ENCODE measurements at regions not wholly inside any gene's neighbourhood (a gene's known extent, or its start where the extent isn't known, plus 50 kb on each side); places are given as distances from the start of the nearest gene placed in this dataset.

DNA sequence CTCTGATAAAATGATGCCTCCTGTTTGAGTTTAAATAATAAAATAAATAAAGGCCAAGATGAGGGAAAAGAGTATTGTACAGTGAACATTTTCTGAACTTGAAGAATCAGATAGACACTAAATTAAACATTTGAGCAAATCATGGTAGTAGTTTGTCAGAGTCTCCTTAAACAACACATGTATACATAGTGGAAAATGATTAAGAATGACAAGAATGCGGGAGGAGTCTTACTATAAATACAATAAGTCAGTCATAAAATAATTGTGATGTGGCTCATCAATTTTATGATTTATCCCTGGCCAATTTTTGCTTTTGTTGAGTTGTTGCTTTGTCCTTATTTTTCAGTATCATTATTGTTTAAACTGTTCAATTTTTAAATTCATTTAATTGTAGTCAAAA is 158.0 kb upstream of the TMC3 start:
- Mint-ChIP-seq H3K4me1 (ENCODE audit: low read depth, unreplicated experiment) (no peaks in the 10 kb centered on the region), H3K27ac (ENCODE audit: unreplicated experiment) (no peak overlapping the region), H3K9me3 (ENCODE audit: unreplicated experiment) (no peaks in the 10 kb centered on the region), H3K4me3 (ENCODE audit: unreplicated experiment) (no peak overlapping the region), H3K27me3 (ENCODE audit: insufficient read depth, unreplicated experiment) (peaks cover 19% of the 10 kb centered on the region), H3K36me3 (ENCODE audit: insufficient read depth, unreplicated experiment) (no peaks in the 10 kb centered on the region)
- TF ChIP-seq, protein P1, sequence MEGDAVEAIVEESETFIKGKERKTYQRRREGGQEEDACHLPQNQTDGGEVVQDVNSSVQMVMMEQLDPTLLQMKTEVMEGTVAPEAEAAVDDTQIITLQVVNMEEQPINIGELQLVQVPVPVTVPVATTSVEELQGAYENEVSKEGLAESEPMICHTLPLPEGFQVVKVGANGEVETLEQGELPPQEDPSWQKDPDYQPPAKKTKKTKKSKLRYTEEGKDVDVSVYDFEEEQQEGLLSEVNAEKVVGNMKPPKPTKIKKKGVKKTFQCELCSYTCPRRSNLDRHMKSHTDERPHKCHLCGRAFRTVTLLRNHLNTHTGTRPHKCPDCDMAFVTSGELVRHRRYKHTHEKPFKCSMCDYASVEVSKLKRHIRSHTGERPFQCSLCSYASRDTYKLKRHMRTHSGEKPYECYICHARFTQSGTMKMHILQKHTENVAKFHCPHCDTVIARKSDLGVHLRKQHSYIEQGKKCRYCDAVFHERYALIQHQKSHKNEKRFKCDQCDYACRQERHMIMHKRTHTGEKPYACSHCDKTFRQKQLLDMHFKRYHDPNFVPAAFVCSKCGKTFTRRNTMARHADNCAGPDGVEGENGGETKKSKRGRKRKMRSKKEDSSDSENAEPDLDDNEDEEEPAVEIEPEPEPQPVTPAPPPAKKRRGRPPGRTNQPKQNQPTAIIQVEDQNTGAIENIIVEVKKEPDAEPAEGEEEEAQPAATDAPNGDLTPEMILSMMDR (IDR thresholded peaks at IDR 0.05; ENCODE audit: insufficient read depth in 1 of 2, low read depth in 1 of 2, low read length in 1 of 2, severe bottlenecking in 1 of 2, unreplicated experiment in 1 of 2): no peak
- H3K27me3 ChIP-seq (replicated peaks; ENCODE audit: control insufficient read depth, insufficient read depth, low read length): no peaks in the 10 kb centered on the region
- no peaks in the 10 kb centered on the region for H3K36me3 ChIP-seq (ENCODE audit: control insufficient read depth, insufficient read depth, low read length)
- BruUV-seq (replicated peaks): no TSS peak
- no peak for DNase-seq
- CTCF ChIA-PET: no interaction called here
- POLR2A ChIA-PET: no interaction called here
- H3K4me3 ChIP-seq (ENCODE audit: low read depth, low read length): no peak overlapping the region
- intact Hi-C loops (cut with micrococcal nuclease; ENCODE audit: unreplicated experiment): no loop called here
- no peaks in the 10 kb centered on the region for H3K9me3 ChIP-seq
- H3K4me1 ChIP-seq: no peaks in the 10 kb centered on the region

DNA sequence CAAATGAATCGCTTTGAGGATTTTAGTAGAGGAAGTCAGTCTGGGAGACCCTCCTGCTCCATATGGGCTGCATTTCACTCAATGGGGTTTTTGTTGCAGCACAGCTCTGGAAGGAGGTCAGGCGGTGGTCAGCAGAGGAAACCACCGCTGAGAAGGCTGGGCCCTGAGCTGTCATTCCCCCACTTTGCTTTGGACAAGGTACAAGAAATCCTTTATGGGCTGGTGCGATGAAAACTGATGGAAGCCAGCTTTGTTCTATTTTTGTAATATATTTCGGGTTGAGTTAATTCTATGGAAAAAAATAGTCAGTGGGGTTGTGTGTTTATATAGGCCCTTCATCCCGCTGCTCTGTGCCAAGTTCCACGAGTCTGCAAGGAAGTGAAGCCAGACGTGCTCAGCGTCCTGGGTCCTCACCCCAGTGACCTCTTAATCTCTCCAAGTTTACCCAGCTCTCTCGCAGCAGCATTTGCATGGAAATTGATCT is 157.1 kb upstream of the TMC3 start:
- no TSS peak for BruUV-seq (replicated peaks)
- POLR2A ChIA-PET: no interaction called here
- H3K4me3 Mint-ChIP-seq (ENCODE audit: unreplicated experiment): no peak overlapping the region

DNA sequence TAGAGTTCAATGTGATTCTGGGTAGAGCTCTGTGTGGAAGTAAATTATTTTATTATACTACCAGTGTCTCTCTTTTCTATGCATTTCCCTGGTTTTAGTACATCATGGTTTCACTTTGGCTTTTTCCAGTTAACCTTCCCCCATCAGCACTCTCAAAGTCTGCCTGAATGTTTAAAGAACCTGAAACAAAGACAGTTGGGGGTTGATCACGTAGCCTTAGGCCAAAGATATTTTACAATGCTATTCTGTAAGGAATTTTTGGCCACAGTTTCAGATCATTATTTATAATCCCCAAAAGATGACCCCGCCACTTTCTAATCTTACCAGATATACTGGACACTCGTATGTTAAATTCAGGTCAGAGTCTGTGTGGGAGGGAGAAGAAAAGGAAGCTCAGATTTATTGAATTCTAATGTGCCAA is 156.3 kb upstream of the TMC3 start:
- no peak overlapping the region for H3K27ac Mint-ChIP-seq (ENCODE audit: unreplicated experiment)
- no peaks in the 10 kb centered on the region for H3K4me1 Mint-ChIP-seq (ENCODE audit: low read depth, unreplicated experiment)
- no peaks in the 10 kb centered on the region for H3K36me3 Mint-ChIP-seq (ENCODE audit: insufficient read depth, unreplicated experiment)
- BruUV-seq (replicated peaks): no TSS peak
- Histone ChIP-seq H3K36me3 (ENCODE audit: control insufficient read depth, insufficient read depth, low read length) (no peaks in the 10 kb centered on the region), H3K9me3 (no peaks in the 10 kb centered on the region), H3K27me3 (replicated peaks; ENCODE audit: control insufficient read depth, insufficient read depth, low read length) (no peaks in the 10 kb centered on the region), H3K4me1 (no peaks in the 10 kb centered on the region), H3K4me3 (ENCODE audit: low read depth, low read length) (no peak overlapping the region)
- TF ChIP-seq, protein P1 (IDR thresholded peaks at IDR 0.05; ENCODE audit: insufficient read depth in 1 of 2, low read depth in 1 of 2, low read length in 1 of 2, severe bottlenecking in 1 of 2, unreplicated experiment in 1 of 2): no peak
- ChIA-PET CTCF (no interaction called here), POLR2A (no interaction called here)
- no peak overlapping the region for H3K4me3 Mint-ChIP-seq (ENCODE audit: unreplicated experiment)
- peaks cover 11% of the 10 kb centered on the region for H3K27me3 Mint-ChIP-seq (ENCODE audit: insufficient read depth, unreplicated experiment)
- intact Hi-C loops (cut with micrococcal nuclease; ENCODE audit: unreplicated experiment): no loop called here
- no peaks in the 10 kb centered on the region for H3K9me3 Mint-ChIP-seq (ENCODE audit: unreplicated experiment)
- no peak for DNase-seq

More for the DNA sequence above, 157.1 kb upstream of the TMC3 start:
- DNase-seq: no peak
- H3K27ac Mint-ChIP-seq (ENCODE audit: unreplicated experiment): no peak overlapping the region
- intact Hi-C loops (cut with micrococcal nuclease; ENCODE audit: unreplicated experiment): no loop called here
- no peaks in the 10 kb centered on the region for H3K9me3 Mint-ChIP-seq (ENCODE audit: unreplicated experiment)
- no peaks in the 10 kb centered on the region for H3K4me1 ChIP-seq
- CTCF ChIA-PET: no interaction called here
- H3K4me1 Mint-ChIP-seq (ENCODE audit: low read depth, unreplicated experiment): no peaks in the 10 kb centered on the region
- H3K36me3 ChIP-seq (ENCODE audit: control insufficient read depth, insufficient read depth, low read length): no peaks in the 10 kb centered on the region
- no peaks in the 10 kb centered on the region for H3K27me3 ChIP-seq (replicated peaks; ENCODE audit: control insufficient read depth, insufficient read depth, low read length)
- H3K27me3 Mint-ChIP-seq (ENCODE audit: insufficient read depth, unreplicated experiment): peaks cover 13% of the 10 kb centered on the region
- H3K9me3 ChIP-seq: no peaks in the 10 kb centered on the region
- TF ChIP-seq, protein P1 (IDR thresholded peaks at IDR 0.05; ENCODE audit: insufficient read depth in 1 of 2, low read depth in 1 of 2, low read length in 1 of 2, severe bottlenecking in 1 of 2, unreplicated experiment in 1 of 2): no peak
- no peaks in the 10 kb centered on the region for H3K36me3 Mint-ChIP-seq (ENCODE audit: insufficient read depth, unreplicated experiment)
- H3K4me3 ChIP-seq (ENCODE audit: low read depth, low read length): no peak overlapping the region
